ENCODE measurements at regions not wholly inside any gene's neighbourhood (a gene's known extent, or its start where the extent isn't known, plus 50 kb on each side); places are given as distances from the start of the nearest gene placed in this dataset.

- no peak overlapping the region for H3K27ac ChIP-seq (ENCODE audit: low read depth in 2 of 2, low read length in 1 of 2)
- no peaks in the 10 kb centered on the region for H3K9me3 ChIP-seq
- ChIA-PET POLR2A (no interaction called here), CTCF (no interaction called here)
- DNase-seq, result no peak
- no peak overlapping the region for H2AFZ ChIP-seq (ENCODE audit: low read depth)
- H3K9me2 ChIP-seq, result no peaks in the 10 kb centered on the region
- H3K4me3 ChIP-seq (ENCODE audit: low read depth in 2 of 2, low read length in 1 of 2), result no peak overlapping the region
- no peaks in the 10 kb centered on the region for H3K79me2 ChIP-seq (ENCODE audit: insufficient read depth)
- no peaks in the 10 kb centered on the region for H3K27me3 ChIP-seq (ENCODE audit: insufficient read depth)
- no peaks in the 10 kb centered on the region for H3K36me3 ChIP-seq (replicated peaks in 1 of 2; ENCODE audit: control insufficient read depth in 1 of 2, insufficient read depth in 2 of 2, low read length in 1 of 2)
- H3K4me1 ChIP-seq (ENCODE audit: control insufficient read depth in 1 of 2, insufficient read depth in 2 of 2, low read depth in 1 of 2, low read length in 1 of 2), result no peaks in the 10 kb centered on the region
- H3K9ac ChIP-seq, result no peak overlapping the region
- TF ChIP-seq NRF1 (IDR thresholded peaks at IDR 0.05; ENCODE audit: low read depth, low read length) (no peak), RFX5 (IDR thresholded peaks at IDR 0.05; ENCODE audit: low read length) (no peak), NFIC (IDR thresholded peaks at IDR 0.05; ENCODE audit: borderline replicate concordance) (no peak), FOXM1 (IDR thresholded peaks at IDR 0.05; ENCODE audit: low read depth) (no peak), FOSL2 (IDR thresholded peaks at IDR 0.05; ENCODE audit: borderline replicate concordance, low read depth) (no peak), SMC3 (IDR thresholded peaks at IDR 0.05; ENCODE audit: low read depth, low read length) (no peak), EZH2phosphoT487 (IDR thresholded peaks at IDR 0.05; ENCODE audit: borderline replicate concordance, low read depth) (no peak), MAX (IDR thresholded peaks at IDR 0.05; ENCODE audit: low read depth) (no peak), FOXJ3 (CRISPR knock-in tag; IDR thresholded peaks at IDR 0.05) (no peak)
- H3K4me2 ChIP-seq, result no peak overlapping the region
- WGBS (ENCODE audit: low lambda C conversion rate), result 0% methylated on average over 2 of the region's 2 CpGs
- no peaks in the 10 kb centered on the region for H4K20me1 ChIP-seq (ENCODE audit: insufficient read depth)
- H3F3A ChIP-seq (replicated peaks; ENCODE audit: insufficient read depth), result no peaks in the 10 kb centered on the region
Measured at GRCh38 chr4:67040315-67040714, 505.0 kb downstream of the CENPC start.

- no peaks in the 10 kb centered on the region for H3K36me3 ChIP-seq (replicated peaks in 1 of 2; ENCODE audit: control insufficient read depth in 1 of 2, insufficient read depth in 2 of 2, low read length in 1 of 2)
- H3K27me3 ChIP-seq (ENCODE audit: insufficient read depth), result no peaks in the 10 kb centered on the region
- POLR2A ChIA-PET, result no interaction called here
- no peak overlapping the region for H3K27ac ChIP-seq (ENCODE audit: low read depth in 2 of 2, low read length in 1 of 2)
- DNase-seq, result no peak
- no peaks in the 10 kb centered on the region for H3K9me2 ChIP-seq
- H3K4me3 ChIP-seq (ENCODE audit: low read depth in 2 of 2, low read length in 1 of 2), result no peak overlapping the region
- 0% methylated on average over 4 of the region's 4 CpGs for WGBS (ENCODE audit: low lambda C conversion rate)
- no peak overlapping the region for H3K4me2 ChIP-seq
- H4K20me1 ChIP-seq (ENCODE audit: insufficient read depth), result no peaks in the 10 kb centered on the region
- TF ChIP-seq, protein P1, sequence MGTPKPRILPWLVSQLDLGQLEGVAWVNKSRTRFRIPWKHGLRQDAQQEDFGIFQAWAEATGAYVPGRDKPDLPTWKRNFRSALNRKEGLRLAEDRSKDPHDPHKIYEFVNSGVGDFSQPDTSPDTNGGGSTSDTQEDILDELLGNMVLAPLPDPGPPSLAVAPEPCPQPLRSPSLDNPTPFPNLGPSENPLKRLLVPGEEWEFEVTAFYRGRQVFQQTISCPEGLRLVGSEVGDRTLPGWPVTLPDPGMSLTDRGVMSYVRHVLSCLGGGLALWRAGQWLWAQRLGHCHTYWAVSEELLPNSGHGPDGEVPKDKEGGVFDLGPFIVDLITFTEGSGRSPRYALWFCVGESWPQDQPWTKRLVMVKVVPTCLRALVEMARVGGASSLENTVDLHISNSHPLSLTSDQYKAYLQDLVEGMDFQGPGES (IDR thresholded peaks at IDR 0.05; ENCODE audit: low read depth, low read length), result no peak
- TF ChIP-seq, protein P2, sequence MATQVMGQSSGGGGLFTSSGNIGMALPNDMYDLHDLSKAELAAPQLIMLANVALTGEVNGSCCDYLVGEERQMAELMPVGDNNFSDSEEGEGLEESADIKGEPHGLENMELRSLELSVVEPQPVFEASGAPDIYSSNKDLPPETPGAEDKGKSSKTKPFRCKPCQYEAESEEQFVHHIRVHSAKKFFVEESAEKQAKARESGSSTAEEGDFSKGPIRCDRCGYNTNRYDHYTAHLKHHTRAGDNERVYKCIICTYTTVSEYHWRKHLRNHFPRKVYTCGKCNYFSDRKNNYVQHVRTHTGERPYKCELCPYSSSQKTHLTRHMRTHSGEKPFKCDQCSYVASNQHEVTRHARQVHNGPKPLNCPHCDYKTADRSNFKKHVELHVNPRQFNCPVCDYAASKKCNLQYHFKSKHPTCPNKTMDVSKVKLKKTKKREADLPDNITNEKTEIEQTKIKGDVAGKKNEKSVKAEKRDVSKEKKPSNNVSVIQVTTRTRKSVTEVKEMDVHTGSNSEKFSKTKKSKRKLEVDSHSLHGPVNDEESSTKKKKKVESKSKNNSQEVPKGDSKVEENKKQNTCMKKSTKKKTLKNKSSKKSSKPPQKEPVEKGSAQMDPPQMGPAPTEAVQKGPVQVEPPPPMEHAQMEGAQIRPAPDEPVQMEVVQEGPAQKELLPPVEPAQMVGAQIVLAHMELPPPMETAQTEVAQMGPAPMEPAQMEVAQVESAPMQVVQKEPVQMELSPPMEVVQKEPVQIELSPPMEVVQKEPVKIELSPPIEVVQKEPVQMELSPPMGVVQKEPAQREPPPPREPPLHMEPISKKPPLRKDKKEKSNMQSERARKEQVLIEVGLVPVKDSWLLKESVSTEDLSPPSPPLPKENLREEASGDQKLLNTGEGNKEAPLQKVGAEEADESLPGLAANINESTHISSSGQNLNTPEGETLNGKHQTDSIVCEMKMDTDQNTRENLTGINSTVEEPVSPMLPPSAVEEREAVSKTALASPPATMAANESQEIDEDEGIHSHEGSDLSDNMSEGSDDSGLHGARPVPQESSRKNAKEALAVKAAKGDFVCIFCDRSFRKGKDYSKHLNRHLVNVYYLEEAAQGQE (IDR thresholded peaks at IDR 0.05; ENCODE audit: low read depth, low read length), result no peak
- TF ChIP-seq NFIC (IDR thresholded peaks at IDR 0.05; ENCODE audit: borderline replicate concordance) (no peak), CTCF (IDR thresholded peaks at IDR 0.05) (no peak), FOXM1 (IDR thresholded peaks at IDR 0.05; ENCODE audit: low read depth) (no peak), GABPA (IDR thresholded peaks at IDR 0.05; ENCODE audit: low read depth) (no peak), MEF2A (IDR thresholded peaks at IDR 0.05; ENCODE audit: borderline replicate concordance, low read depth) (no peak), RAD21 (IDR thresholded peaks at IDR 0.05; ENCODE audit: low read length) (no peak), EZH2phosphoT487 (IDR thresholded peaks at IDR 0.05; ENCODE audit: borderline replicate concordance, low read depth) (no peak), TCF12 (IDR thresholded peaks at IDR 0.05) (no peak), ELF1 (IDR thresholded peaks at IDR 0.05) (no peak)
- TF ChIP-seq, protein P3, sequence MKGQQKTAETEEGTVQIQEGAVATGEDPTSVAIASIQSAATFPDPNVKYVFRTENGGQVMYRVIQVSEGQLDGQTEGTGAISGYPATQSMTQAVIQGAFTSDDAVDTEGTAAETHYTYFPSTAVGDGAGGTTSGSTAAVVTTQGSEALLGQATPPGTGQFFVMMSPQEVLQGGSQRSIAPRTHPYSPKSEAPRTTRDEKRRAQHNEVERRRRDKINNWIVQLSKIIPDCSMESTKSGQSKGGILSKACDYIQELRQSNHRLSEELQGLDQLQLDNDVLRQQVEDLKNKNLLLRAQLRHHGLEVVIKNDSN (IDR thresholded peaks at IDR 0.05; ENCODE audit: borderline replicate concordance, low read depth), result no peak
- TF ChIP-seq, protein P4, sequence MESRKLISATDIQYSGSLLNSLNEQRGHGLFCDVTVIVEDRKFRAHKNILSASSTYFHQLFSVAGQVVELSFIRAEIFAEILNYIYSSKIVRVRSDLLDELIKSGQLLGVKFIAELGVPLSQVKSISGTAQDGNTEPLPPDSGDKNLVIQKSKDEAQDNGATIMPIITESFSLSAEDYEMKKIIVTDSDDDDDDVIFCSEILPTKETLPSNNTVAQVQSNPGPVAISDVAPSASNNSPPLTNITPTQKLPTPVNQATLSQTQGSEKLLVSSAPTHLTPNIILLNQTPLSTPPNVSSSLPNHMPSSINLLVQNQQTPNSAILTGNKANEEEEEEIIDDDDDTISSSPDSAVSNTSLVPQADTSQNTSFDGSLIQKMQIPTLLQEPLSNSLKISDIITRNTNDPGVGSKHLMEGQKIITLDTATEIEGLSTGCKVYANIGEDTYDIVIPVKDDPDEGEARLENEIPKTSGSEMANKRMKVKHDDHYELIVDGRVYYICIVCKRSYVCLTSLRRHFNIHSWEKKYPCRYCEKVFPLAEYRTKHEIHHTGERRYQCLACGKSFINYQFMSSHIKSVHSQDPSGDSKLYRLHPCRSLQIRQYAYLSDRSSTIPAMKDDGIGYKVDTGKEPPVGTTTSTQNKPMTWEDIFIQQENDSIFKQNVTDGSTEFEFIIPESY (IDR thresholded peaks at IDR 0.05; ENCODE audit: borderline replicate concordance, low read depth), result no peak
- H3K9me3 ChIP-seq, result no peaks in the 10 kb centered on the region
- H3K79me2 ChIP-seq (ENCODE audit: insufficient read depth), result no peaks in the 10 kb centered on the region
- H3K4me1 ChIP-seq (ENCODE audit: control insufficient read depth in 1 of 2, insufficient read depth in 2 of 2, low read depth in 1 of 2, low read length in 1 of 2), result no peaks in the 10 kb centered on the region
- H3F3A ChIP-seq (replicated peaks; ENCODE audit: insufficient read depth), result no peaks in the 10 kb centered on the region
- no peak overlapping the region for H3K9ac ChIP-seq
- no peak overlapping the region for H2AFZ ChIP-seq (ENCODE audit: low read depth)
- CTCF ChIA-PET, result no interaction called here
Measured at GRCh38 chr4:67038228-67038566, 507.1 kb downstream of the CENPC start.

Data from SK-N-SH (cell line).